CD4-positive, alpha-beta memory T cell (primary cell): ENCODE measurements at regions not wholly inside any gene's neighbourhood (a gene's known extent, or its start where the extent isn't known, plus 50 kb on each side); places are given as distances from the start of the nearest gene placed in this dataset.

ENCODE experiments used
- CTCF ChIA-PET: fragments of 350-600 bp; sonication (Branson Sonifier 250); formaldehyde crosslinking; loops from one replicate; lab custom pipeline; 2021; ENCODE audit warnings: inconsistent platforms; ENCODE audit not compliant: partially characterized antibody; lab: Charles Lee
- POLR2A ChIA-PET: fragments of 350-600 bp; sonication (Branson Sonifier 250); formaldehyde crosslinking; loops from one replicate; lab custom pipeline; 2021; ENCODE audit not compliant: partially characterized antibody; lab: Charles Lee
- DNase-seq, 5 donors: peaks; one replicate each; pipeline versions ENCODE4 v3.0.0 to v3.0.0-alpha.2; 2020 to 2022; ENCODE audit warnings: mixed read lengths in 1 of 5
- H3K27ac ChIP-seq: one replicate; pipeline ENCODE4 v1.7.0; 2013; ENCODE audit warnings: low read depth, low read length
- H3K27me3 ChIP-seq: 2 replicates; pipeline ENCODE4 v1.7.0; 2013; ENCODE audit warnings: mild to moderate bottlenecking, low read length, moderate library complexity; ENCODE audit not compliant: insufficient read depth
- H3K36me3 ChIP-seq: 2 replicates; pipeline ENCODE4 v1.7.0; 2013; ENCODE audit warnings: mild to moderate bottlenecking, low read length, moderate library complexity; ENCODE audit not compliant: insufficient read depth
- H3K4me1 ChIP-seq: 2 replicates; pipeline ENCODE4 v1.7.0; 2013; ENCODE audit warnings: mild to moderate bottlenecking, low read length, moderate library complexity; ENCODE audit not compliant: insufficient read depth
- H3K4me3 ChIP-seq, 2 donors: one replicate each; pipeline ENCODE4 v1.7.0; 2013; ENCODE audit warnings: low read length in 2 of 2, mild to moderate bottlenecking in 1 of 2
- H3K9me3 ChIP-seq, 2 donors: one replicate each; pipeline ENCODE4 v1.7.0; 2013; ENCODE audit warnings: low read length in 2 of 2, control low read depth in 1 of 2; ENCODE audit not compliant: control insufficient read depth in 1 of 2
- H3K27ac Mint-ChIP-seq, 7 donors: one replicate each; pipeline ENCODE4 v1.8.0; 2020 to 2021; ENCODE audit warnings: mixed read lengths in 7 of 7, mild to moderate bottlenecking in 6 of 7, inconsistent platforms in 3 of 7, moderate library complexity in 3 of 7
- H3K27me3 Mint-ChIP-seq, 2 donors: one replicate each; pipeline ENCODE4 v1.8.0; 2020 to 2021; ENCODE audit warnings: mixed read lengths in 2 of 2
- H3K36me3 Mint-ChIP-seq, 2 donors: one replicate each; pipeline ENCODE4 v1.8.0; 2020 to 2021; ENCODE audit warnings: mixed read lengths in 2 of 2, inconsistent platforms in 1 of 2, mild to moderate bottlenecking in 1 of 2
- H3K4me1 Mint-ChIP-seq, 4 donors: one replicate each; pipeline ENCODE4 v1.8.0; 2020 to 2021; ENCODE audit warnings: mixed read lengths in 4 of 4, mild to moderate bottlenecking in 1 of 4
- H3K4me3 Mint-ChIP-seq, 8 donors: one replicate each; pipeline ENCODE4 v1.8.0; 2020 to 2021; ENCODE audit warnings: mixed read lengths in 8 of 8, mild to moderate bottlenecking in 7 of 8, moderate library complexity in 6 of 8, inconsistent platforms in 3 of 8
- H3K9me3 Mint-ChIP-seq, 8 donors: one replicate each; pipeline ENCODE4 v1.8.0; 2020 to 2021; ENCODE audit warnings: mixed read lengths in 8 of 8, mild to moderate bottlenecking in 5 of 8, inconsistent platforms in 3 of 8, moderate library complexity in 1 of 8
- intact Hi-C: fragments of 100-400 bp; cut with micrococcal nuclease; formaldehyde crosslinking; loops from one replicate; pipeline ENCODE4 v1.15.1; 2023

DNA sequence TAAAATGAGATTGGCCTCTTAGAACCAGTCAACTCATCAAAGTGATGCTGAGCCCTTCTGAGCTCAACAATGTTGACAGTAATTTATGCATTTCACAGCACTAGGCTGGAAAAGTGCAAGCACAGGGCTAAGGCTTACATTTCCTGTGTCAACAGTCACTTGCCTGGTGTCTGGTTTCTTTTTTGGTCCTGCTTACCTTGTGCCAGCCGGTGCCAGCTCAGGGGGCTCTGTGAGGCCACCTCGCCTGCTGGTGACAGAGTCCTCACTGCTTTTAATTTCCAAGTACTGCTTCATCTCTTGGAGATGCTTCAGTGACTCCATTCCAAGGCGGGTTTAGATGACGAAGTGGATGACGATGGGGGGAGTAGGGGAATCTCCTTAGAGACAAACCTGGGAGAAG, 53.1 kb upstream of the KCNA1 start:
- intact Hi-C loops, result no loop called here
- CTCF ChIA-PET, result interaction anchor here (0.6 to 7.6 kb wide), 26 partner anchors 9 to 254 kb away, joined by 3 to 93 read pairs (median 4); partner anchors contain the start of genes AKAP3 and NDUFA9
- Histone ChIP-seq H3K36me3 (no peaks in the 10 kb centered on the region), H3K4me1 (peaks cover 10% of the 10 kb centered on the region), H3K27me3 (peaks cover 10% of the 10 kb centered on the region), H3K4me3 (no peak overlapping the region), H3K9me3 (no peaks in the 10 kb centered on the region), H3K27ac (no peak overlapping the region)
- Mint-ChIP-seq H3K9me3 (no peaks in the 10 kb centered on the region), H3K27ac (no peak overlapping the region), H3K4me3 (peak overlapping the region in 1 of 8 donors; percentile 52), H3K36me3 (no peaks in the 10 kb centered on the region), H3K4me1 (peaks cover 11 to 22% (median 14%) of the 10 kb centered on the region in 4 donors), H3K27me3 (peaks cover 9 to 12% of the 10 kb centered on the region in 2 donors)
- POLR2A ChIA-PET, result no interaction called here
- DNase-seq, result no peak

DNA sequence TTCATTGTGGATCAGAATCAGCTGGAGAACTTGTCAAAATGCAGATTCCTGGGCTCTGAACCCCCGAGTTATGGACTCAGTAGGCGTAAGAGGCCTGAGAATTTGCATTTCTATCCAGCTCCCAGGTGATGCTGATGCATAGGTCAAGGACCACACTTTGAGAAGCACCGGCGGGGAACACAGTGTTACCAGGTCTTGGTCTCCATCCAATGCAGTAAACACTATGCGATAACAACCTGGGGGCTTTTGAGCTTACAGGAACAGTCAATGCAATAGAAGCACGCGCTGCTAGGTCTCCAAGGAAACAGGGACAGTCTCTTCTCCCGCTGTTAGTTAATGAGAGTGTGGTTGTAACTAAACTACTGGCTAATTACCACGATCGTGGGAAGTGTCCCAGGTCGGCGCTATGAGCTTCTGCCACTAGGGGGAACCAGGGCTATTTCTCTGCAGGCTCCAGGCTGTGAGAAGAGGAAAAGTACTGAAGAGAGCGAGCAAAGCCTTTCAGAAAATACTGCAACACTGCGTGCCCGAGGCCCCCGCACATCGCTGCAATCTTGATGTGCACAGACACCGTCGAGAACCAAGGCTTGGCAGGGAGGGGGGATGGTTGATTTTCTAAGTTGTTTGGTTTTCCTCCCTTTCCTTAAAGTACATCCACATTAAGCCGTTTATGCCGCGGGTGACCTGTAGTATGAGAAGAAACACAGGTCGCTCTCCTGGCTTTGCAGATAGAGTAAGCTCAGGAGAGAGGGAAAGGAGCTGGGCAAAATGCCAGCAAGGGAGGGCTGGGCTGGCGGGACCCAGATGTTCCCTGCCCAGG, 52.0 kb upstream of the KCNA1 start:
- peak overlapping the region; percentile 72 to 86 (median 80) for H3K4me3 Mint-ChIP-seq
- Histone ChIP-seq H3K36me3 (no peaks in the 10 kb centered on the region), H3K4me1 (peaks cover 10% of the 10 kb centered on the region), H3K4me3 (peak overlapping the region in 1 of 2 donors; percentile 3), H3K9me3 (no peaks in the 10 kb centered on the region), H3K27ac (no peak overlapping the region), H3K27me3 (peaks cover 10% of the 10 kb centered on the region)
- peak; percentile 56 to 65 (median 62) for DNase-seq
- H3K27ac Mint-ChIP-seq, result peak overlapping the region in 1 of 7 donors; percentile 36
- no peaks in the 10 kb centered on the region for H3K36me3 Mint-ChIP-seq
- H3K9me3 Mint-ChIP-seq, result no peaks in the 10 kb centered on the region
- peaks cover 11 to 22% (median 14%) of the 10 kb centered on the region in 4 donors for H3K4me1 Mint-ChIP-seq
- H3K27me3 Mint-ChIP-seq, result peaks cover 9 to 12% of the 10 kb centered on the region in 2 donors
- CTCF ChIA-PET, result interaction anchor here (0.9 to 7.6 kb wide), 36 partner anchors 7 to 1557 kb away, joined by 3 to 93 read pairs (median 4); partner anchors contain the start of genes AKAP3 and NDUFA9
- POLR2A ChIA-PET, result interaction anchor here (0.5 kb wide), 1 partner anchor 1558 kb away, joined by 3 read pairs; no protein-coding TSS in a partner anchor
- intact Hi-C loops, result loop anchor here (1.0 kb wide), 1 partner anchor 146 kb away; no protein-coding TSS in a partner anchor

DNA sequence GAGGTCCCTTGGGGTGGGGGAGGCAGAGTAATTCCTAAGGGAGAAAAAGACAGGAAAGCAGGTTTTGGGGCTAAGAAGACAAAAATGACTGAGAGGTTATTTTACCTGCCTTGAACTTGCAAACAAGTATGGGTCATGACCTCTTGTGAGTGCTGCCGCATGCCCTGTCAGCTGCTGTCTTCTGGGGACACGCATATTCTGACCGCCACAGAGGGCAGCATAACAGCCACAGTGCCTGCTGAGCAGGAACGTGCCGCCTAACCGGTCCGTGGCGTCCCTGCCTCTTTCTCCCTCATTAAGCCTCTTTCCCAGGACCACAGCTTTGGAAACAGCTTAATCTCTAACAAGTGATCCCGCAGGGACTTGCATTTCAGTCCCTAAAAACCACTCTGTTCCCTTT, 51.3 kb upstream of the KCNA1 start:
- Histone ChIP-seq H3K36me3 (no peaks in the 10 kb centered on the region), H3K9me3 (no peaks in the 10 kb centered on the region), H3K4me1 (peaks cover 10% of the 10 kb centered on the region), H3K4me3 (no peak overlapping the region), H3K27ac (no peak overlapping the region), H3K27me3 (peaks cover 10% of the 10 kb centered on the region)
- H3K27me3 Mint-ChIP-seq, result peaks cover 12% of the 10 kb centered on the region in 2 donors
- CTCF ChIA-PET, result interaction anchor here (0.6 to 7.6 kb wide), 15 partner anchors 8 to 1558 kb away, joined by 3 to 93 read pairs (median 7); no protein-coding TSS in a partner anchor
- no peaks in the 10 kb centered on the region for H3K36me3 Mint-ChIP-seq
- no peak for DNase-seq
- H3K4me1 Mint-ChIP-seq, result peaks cover 11 to 22% (median 14%) of the 10 kb centered on the region in 4 donors
- POLR2A ChIA-PET, result no interaction called here
- intact Hi-C loops, result loop anchor here (1.0 kb wide), 1 partner anchor 145 kb away; no protein-coding TSS in a partner anchor
- H3K27ac Mint-ChIP-seq, result no peak overlapping the region
- H3K9me3 Mint-ChIP-seq, result no peaks in the 10 kb centered on the region
- H3K4me3 Mint-ChIP-seq, result peak overlapping the region in 4 of 8 donors; percentile 80 to 86 (median 86)

DNA sequence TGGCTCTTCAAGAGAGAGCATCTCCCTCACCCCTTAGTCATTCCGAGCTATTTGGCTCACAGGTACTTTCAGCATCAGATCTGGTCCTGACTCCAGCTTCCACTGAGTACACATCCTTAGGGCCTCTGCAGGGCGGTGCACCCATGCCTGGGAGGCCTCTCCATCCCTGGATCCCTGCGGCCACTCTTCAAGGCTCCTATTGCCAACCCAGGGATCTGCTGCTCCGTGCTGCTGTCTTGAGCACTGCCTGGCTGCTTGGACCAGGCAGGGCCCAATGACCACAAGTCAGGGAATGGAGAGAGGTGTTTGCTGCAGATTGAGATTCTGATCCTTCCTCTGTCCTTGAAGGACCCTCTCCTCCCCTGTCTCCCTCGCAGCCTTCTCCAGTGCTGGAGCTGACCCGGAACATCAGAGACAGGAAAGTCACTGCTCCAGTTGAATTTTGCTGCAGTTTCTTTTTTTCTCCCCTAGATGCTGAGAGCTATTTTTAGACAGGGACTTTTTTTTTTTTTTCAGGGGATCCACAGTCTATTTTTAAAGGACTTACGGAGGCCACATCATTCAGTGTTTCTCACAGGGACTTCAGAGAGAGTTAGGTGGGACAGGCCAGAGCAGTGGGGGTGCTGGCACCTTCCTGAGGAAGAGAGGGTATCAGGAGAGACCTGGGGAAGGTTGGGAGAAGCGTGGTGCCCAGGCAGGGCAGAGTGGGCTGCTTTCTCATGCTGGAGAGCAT, 50.1 kb upstream of the KCNA1 start:
- H3K27me3 ChIP-seq, result peaks cover 10% of the 10 kb centered on the region
- H3K27ac ChIP-seq, result no peak overlapping the region
- Mint-ChIP-seq H3K4me1 (peaks cover 11 to 22% (median 14%) of the 10 kb centered on the region in 4 donors), H3K27me3 (peaks cover 15% of the 10 kb centered on the region in 2 donors), H3K9me3 (no peaks in the 10 kb centered on the region), H3K27ac (no peak overlapping the region), H3K4me3 (no peak overlapping the region), H3K36me3 (no peaks in the 10 kb centered on the region)
- CTCF ChIA-PET, result interaction anchor here (1.0 to 7.6 kb wide), 5 partner anchors 9 to 34 kb away, joined by 3 to 93 read pairs (median 60); no protein-coding TSS in a partner anchor
- H3K4me3 ChIP-seq, result no peak overlapping the region
- H3K4me1 ChIP-seq, result peaks cover 10% of the 10 kb centered on the region
- POLR2A ChIA-PET, result no interaction called here
- no peaks in the 10 kb centered on the region for H3K9me3 ChIP-seq
- H3K36me3 ChIP-seq, result no peaks in the 10 kb centered on the region
- intact Hi-C loops, result no loop called here
- no peak for DNase-seq
